Motor neuron (in vitro differentiated cells): ENCODE measurements at regions not wholly inside any gene's neighbourhood (a gene's known extent, or its start where the extent isn't known, plus 50 kb on each side); places are given as distances from the start of the nearest gene placed in this dataset.

ENCODE experiments used
- ATAC-seq, 8 experiments: fragments of 200-7000 bp; cut with Tn5 transposase; replicated peaks in 6 of 8; 2 replicates each; pipeline ENCODE4 v1.8.0; 2021; ENCODE audit warnings: mild to moderate bottlenecking in 8 of 8, moderate library complexity in 8 of 8
- H3K27ac ChIP-seq, 2 donors: fragments of 250-450 bp; sonication (Bioruptor Pico); 2 replicates each; pipeline ENCODE4 v1.9.0; 2021; ENCODE audit warnings: antibody characterized with exemption in 2 of 2, mild to moderate bottlenecking in 2 of 2, moderate library complexity in 1 of 2
- H3K4me1 ChIP-seq, 2 donors: fragments of 250-450 bp; sonication (Bioruptor Pico); replicated peaks in 1 of 2; 2 replicates each; pipeline ENCODE4 v1.6.1; 2021; ENCODE audit warnings: antibody characterized with exemption in 2 of 2, mild to moderate bottlenecking in 2 of 2, moderate library complexity in 1 of 2
- H3K4me3 ChIP-seq, 5 donors: fragments of 250-450 bp; sonication (Bioruptor Pico); 2 replicates each; pipeline ENCODE4 v1.9.0; 2021; ENCODE audit warnings: antibody characterized with exemption in 5 of 5, mild to moderate bottlenecking in 5 of 5, moderate library complexity in 4 of 5
- WGBS, 10 experiments: fragments of 450-650 bp; shearing (Covaris generic); methylation state at CpG; one replicate each; pipeline ENCODE4 v1.0.0; 2022; 5-methylcytosine and 5-hydroxymethylcytosine counted together
- in situ Hi-C, 9 experiments: fragments of 400-800 bp; cut with MboI; loops; one replicate each; pipeline ENCODE4 v1.15.0; 2021; ENCODE audit warnings: low sequenced_read_pairs in 9 of 9, low pct_unique_long_range_greater_than_20kb in 2 of 9; ENCODE audit not compliant: unreplicated experiment in 9 of 9

GRCh38 chr3:19688767-19689166 lies 245.2 kb downstream of the EFHB start:
- no peaks in the 10 kb centered on the region for H3K4me1 ChIP-seq
- H3K27ac ChIP-seq: no peak overlapping the region
- WGBS, 10 experiments: 0 to 86% (median 80%) methylated on average over 1 of the region's 2 CpGs; no CpG with 5 or more reads in 7 of the 10 experiments
- in situ Hi-C loops: no loop called here
- H3K4me3 ChIP-seq: no peak overlapping the region
- no peak for ATAC-seq

- no peak for ATAC-seq
- Histone ChIP-seq H3K4me1 (no peaks in the 10 kb centered on the region), H3K27ac (no peak overlapping the region), H3K4me3 (no peak overlapping the region)
- in situ Hi-C loops: no loop called here
- 0 to 100% (median 14%) methylated on average over 1 to 2 of the region's 2 CpGs; no CpG with 5 or more reads in 7 of the 10 experiments for WGBS, 10 experiments
Measured at GRCh38 chr3:19668163-19668562, 265.9 kb downstream of the EFHB start.

GRCh38 chr3:19662486-19662885 lies 271.5 kb downstream of the EFHB start:
- H3K27ac ChIP-seq: no peak overlapping the region
- 47 to 100% (median 91%) methylated on average over 1 to 6 of the region's 6 CpGs; no CpG with 5 or more reads in 2 of the 10 experiments for WGBS, 10 experiments
- no peak overlapping the region for H3K4me3 ChIP-seq
- no peak for ATAC-seq
- no peaks in the 10 kb centered on the region for H3K4me1 ChIP-seq
- in situ Hi-C loops: no loop called here

GRCh38 chr3:19652336-19652735 lies 281.7 kb downstream of the EFHB start:
- ATAC-seq: no peak

GRCh38 chr3:19645093-19645492 lies 288.9 kb downstream of the EFHB start:
- Histone ChIP-seq H3K4me3 (no peak overlapping the region), H3K27ac (no peak overlapping the region), H3K4me1 (no peaks in the 10 kb centered on the region)
- WGBS, 10 experiments: 0 to 100% (median 68%) methylated on average over 1 to 2 of the region's 2 CpGs
- in situ Hi-C loops: no loop called here
- ATAC-seq: no peak

More at GRCh38 chr3:19652336-19652735, 281.7 kb downstream of the EFHB start:
- Histone ChIP-seq H3K4me3 (no peak overlapping the region), H3K4me1 (no peaks in the 10 kb centered on the region), H3K27ac (no peak overlapping the region)
- in situ Hi-C loops: no loop called here

- Histone ChIP-seq H3K27ac (no peak overlapping the region), H3K4me1 (no peaks in the 10 kb centered on the region), H3K4me3 (no peak overlapping the region)
- WGBS, 10 experiments: 0 to 100% (median 55%) methylated on average over 1 to 2 of the region's 2 CpGs; no CpG with 5 or more reads in 4 of the 10 experiments
- no peak for ATAC-seq
- in situ Hi-C loops: no loop called here
Measured at GRCh38 chr3:19644405-19644804, 289.6 kb downstream of the EFHB start.

GRCh38 chr3:19641408-19641807 lies 292.6 kb downstream of the EFHB start:
- WGBS, 10 experiments: 0 to 83% (median 24%) methylated on average over 2 of the region's 2 CpGs; no CpG with 5 or more reads in 5 of the 10 experiments
- in situ Hi-C loops: no loop called here

GRCh38 chr3:19632099-19633074 lies 301.6 kb downstream of the EFHB start:
- WGBS, 10 experiments: 0 to 91% (median 68%) methylated on average over 1 to 5 of the region's 5 CpGs
- no peak for ATAC-seq
- no peak overlapping the region for H3K27ac ChIP-seq
- no peak overlapping the region for H3K4me3 ChIP-seq
- in situ Hi-C loops: no loop called here
- H3K4me1 ChIP-seq: no peaks in the 10 kb centered on the region

More at GRCh38 chr3:19641408-19641807, 292.6 kb downstream of the EFHB start:
- Histone ChIP-seq H3K27ac (no peak overlapping the region), H3K4me3 (no peak overlapping the region), H3K4me1 (no peaks in the 10 kb centered on the region)
- no peak for ATAC-seq

GRCh38 chr3:19598870-19599269 lies 335.1 kb downstream of the EFHB start:
- in situ Hi-C loops: no loop called here
- ATAC-seq: no peak
- WGBS, 10 experiments: 0 to 73% (median 25%) methylated on average over 1 to 2 of the region's 2 CpGs; no CpG with 5 or more reads in 2 of the 10 experiments

GRCh38 chr3:19596408-19596807 lies 337.6 kb downstream of the EFHB start:
- no peak overlapping the region for H3K4me3 ChIP-seq
- ATAC-seq: no peak
- WGBS, 10 experiments: 33 to 100% (median 86%) methylated on average over 1 of the region's 1 CpG; no CpG with 5 or more reads in 5 of the 10 experiments
- in situ Hi-C loops: no loop called here
- no peak overlapping the region for H3K27ac ChIP-seq
- H3K4me1 ChIP-seq: no peaks in the 10 kb centered on the region

More at GRCh38 chr3:19598870-19599269, 335.1 kb downstream of the EFHB start:
- Histone ChIP-seq H3K27ac (no peak overlapping the region), H3K4me1 (no peaks in the 10 kb centered on the region), H3K4me3 (no peak overlapping the region)

GRCh38 chr3:19595884-19596283 lies 338.1 kb downstream of the EFHB start:
- 0 to 44% (median 0%) methylated on average over 1 of the region's 1 CpG; no CpG with 5 or more reads in 4 of the 10 experiments for WGBS, 10 experiments
- no peaks in the 10 kb centered on the region for H3K4me1 ChIP-seq
- no peak overlapping the region for H3K4me3 ChIP-seq
- ATAC-seq: no peak
- H3K27ac ChIP-seq: no peak overlapping the region
- in situ Hi-C loops: no loop called here
